Activated CD4-positive, alpha-beta T cell treated with anti-CD3 and anti-CD28 coated beads, Interleukin-2, amount 50 U/mL, for 1 hour (primary cell): ENCODE measurements at regions not wholly inside any gene's neighbourhood (a gene's known extent, or its start where the extent isn't known, plus 50 kb on each side); places are given as distances from the start of the nearest gene placed in this dataset.

ENCODE experiments used
- DNase-seq: peaks from one replicate; pipeline ENCODE4 v3.0.0-alpha.2; 2020

DNA sequence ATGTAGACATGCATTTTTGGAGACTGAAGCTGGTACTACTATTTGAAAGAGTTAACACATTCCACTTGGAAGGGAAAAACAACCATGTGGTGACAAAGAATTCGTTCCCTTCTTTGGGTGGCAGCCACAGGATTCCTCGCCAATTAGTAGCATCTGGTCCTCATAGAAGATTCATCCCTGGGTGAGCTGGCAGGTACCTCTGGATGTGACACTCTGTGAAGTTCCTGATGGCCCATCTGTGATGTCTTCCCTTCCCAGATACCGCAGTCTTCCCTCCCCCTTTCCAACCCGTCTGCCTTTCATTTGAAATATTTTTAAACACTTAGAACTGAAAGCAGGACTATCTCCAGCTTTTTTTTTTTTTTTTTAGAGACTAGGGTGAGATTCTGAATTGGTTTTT is 569.5 kb downstream of the TYW1 start:
- DNase-seq, result no peak

DNA sequence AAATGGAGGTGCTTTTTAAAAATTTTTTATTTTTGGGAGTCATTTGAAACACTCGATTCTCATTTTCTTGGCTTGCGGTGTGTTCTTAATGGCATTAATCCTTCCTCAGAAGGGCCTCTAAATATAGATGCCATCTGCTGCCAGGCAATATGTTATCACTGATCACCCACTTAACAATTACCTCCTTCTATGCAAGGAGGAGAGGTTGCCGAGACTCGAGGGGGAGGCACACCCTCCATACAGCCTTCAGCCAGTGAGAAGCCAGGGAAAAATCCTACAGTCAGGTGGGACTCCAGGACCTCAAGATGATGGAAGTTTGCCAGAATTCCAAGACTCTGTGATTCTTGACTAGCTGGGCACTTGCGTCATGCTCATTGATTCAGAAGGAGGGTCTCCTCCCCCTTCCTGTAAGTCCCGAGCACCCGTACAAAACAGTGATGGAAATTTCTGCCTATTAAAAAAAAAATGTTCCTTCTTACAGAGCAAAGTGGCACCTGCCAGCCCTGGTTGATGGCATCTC is 574.5 kb downstream of the TYW1 start:
- DNase-seq, result no peak

DNA sequence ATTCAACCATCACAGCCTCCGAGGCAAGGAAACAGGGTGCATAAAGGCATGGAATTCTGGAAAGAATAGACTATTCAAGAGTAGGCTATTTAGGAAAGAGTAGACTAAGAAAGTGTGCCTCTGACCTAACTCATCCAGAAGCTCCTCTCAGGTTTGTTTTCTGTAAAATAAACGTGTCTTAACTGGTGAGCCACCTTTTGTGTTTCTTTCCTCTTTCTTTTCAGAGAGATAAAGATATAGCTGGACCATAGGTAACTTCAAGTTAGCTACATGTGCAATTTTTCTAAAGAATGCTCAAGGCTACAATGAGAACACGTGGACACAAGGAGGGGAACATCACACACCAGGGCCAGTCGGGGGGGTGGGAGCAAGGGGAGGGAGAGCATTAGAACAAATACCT is 577.0 kb downstream of the TYW1 start:
- no peak for DNase-seq

DNA sequence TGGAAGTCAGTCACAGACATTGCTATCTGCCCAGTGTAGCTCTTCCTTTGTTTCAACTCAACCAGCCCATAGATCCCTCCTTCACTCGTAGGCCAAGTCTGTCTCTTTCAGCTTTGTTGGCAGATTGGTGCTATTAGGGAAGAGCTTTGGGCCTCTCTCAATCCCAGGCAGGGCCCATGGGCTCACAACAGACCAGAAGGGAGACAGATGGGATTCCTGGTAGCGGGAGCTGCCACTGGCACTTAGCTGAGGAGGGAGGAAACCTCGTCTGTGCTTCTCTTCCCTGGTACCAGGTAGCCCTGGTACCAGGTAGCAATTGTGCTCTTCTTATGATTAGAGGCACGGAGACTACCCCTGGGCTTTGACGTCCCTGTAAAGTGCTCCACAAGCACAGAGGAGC is 592.0 kb downstream of the TYW1 start:
- no peak for DNase-seq

DNA sequence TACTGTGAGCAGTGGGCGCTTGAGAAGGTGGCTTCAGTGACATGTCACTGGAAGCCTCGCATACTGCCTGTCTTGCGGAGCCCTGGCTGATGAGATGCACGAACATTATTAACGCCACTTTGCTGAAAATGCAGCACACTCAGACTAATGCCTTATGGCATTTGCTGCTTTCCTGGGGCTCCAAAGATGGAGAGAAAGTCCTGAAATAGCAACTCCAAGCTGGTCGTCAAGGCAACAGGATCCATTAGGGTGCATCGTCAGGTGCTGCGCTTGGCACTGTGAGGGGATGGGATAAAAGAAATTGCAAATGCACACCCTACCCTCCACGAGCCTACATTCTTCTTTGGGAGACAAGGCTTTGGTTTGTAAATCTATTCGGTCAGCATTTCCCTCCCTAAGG is 592.5 kb downstream of the TYW1 start:
- DNase-seq, result no peak

DNA sequence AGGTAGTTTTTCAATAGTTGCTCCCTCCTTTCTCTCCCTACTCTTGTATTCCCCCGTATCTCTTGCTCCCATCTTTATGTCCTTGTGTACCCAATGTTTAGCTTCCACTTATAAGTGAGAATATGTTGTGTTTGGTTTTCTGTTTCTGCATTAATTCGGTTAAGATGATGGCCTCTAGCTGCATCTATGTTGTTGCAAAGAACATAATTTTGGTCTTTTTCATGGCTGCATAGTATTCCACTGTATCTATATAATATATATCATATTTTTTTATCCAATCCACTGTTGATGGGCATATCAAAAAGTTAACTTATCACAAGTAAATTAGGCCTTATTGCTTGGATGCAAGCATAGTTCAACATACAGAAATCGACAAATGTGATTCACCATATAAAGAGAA is 594.0 kb downstream of the TYW1 start:
- no peak for DNase-seq

DNA sequence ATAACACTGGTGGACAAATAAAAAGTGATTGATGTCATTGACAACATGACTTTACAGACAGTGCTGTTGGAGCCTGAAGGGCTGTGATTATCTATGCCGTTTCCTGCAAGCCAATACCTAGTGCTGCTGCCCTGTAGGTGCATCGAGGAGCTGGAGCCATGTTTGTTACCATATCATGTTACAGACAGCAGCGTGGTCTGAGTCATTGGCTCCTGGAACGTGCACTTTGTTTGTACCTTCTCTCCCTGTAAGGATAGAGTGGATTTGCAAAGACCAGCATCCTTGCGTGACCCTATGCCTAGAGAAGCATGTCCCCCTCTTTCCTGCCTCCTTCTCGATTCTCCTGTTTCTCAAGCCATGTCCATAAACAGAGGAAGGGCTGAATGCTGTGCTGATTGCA is 597.2 kb downstream of the TYW1 start:
- no peak for DNase-seq

DNA sequence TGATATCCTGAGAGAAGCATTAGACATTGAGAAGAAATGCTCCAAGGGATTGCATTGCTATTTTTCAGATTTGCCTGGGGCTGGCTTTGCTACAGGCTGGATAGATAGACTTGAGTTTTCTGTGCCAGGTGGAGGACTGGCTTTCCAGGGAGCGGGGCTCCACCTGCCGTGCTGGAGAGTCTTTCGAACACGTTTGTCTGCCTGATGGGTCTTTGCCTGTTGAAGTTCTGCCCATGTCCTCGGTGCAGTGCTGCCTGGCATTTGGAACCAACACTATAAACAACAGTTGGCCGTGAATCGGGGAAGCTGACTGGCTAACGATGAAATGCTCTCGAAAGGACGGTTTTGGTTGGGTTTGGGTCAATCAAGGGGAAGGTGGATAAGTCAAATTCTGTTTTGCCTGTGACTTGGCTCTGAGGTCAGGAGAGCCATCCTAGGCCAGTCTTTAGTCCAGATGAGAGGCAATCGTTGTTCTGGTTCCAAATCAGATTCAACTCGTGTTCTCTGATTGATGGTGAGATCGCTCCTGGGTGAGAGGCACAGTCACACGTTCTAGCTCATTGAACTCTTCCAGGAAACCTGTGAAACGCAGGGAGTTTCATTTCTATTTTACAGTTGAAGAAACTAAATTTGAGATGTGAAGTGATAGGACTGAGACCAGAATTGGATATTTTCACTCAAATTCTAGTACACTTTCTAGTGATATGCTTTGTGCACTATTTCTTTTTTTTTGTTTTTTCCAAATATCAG is 599.0 kb downstream of the TYW1 start:
- DNase-seq, result no peak

DNA sequence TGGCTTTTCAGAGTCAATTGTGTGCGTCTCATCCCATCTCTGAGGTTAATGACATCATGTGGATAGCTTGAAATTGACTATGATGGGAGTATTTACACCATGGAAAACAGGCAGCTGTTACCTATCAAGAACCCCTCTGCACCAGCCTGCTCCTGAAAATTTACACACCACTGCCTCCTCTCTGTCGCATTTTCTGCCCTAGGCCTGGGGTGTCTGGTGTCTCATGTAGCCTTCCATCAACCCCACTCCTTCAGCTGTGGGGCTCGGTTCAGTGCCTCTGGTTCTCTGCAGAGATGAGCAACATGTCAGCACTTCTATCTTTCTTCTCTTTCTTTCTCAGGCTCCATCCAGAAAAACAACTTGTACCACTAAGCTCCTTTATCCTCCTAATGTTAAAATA is 600.5 kb downstream of the TYW1 start:
- DNase-seq, result no peak

DNA sequence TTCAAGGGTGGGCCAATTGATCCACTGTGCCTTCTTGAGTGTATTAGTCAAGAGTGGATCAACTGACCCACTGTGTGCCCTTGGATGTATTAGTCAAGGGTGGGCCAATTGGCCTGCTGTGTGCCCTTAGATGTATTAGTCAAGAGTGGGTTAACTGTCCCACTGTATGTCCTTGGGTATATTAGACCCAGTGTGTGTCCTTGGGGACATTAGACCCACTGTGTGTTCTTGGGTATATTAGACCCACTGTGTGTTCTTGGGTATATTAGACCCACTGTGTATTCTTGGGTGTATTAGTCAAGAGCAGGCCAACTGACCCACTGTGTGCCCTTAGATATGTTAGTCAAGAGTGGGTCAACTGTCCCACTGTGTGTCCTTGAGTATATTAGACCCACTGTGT is 601.8 kb downstream of the TYW1 start:
- no peak for DNase-seq

DNA sequence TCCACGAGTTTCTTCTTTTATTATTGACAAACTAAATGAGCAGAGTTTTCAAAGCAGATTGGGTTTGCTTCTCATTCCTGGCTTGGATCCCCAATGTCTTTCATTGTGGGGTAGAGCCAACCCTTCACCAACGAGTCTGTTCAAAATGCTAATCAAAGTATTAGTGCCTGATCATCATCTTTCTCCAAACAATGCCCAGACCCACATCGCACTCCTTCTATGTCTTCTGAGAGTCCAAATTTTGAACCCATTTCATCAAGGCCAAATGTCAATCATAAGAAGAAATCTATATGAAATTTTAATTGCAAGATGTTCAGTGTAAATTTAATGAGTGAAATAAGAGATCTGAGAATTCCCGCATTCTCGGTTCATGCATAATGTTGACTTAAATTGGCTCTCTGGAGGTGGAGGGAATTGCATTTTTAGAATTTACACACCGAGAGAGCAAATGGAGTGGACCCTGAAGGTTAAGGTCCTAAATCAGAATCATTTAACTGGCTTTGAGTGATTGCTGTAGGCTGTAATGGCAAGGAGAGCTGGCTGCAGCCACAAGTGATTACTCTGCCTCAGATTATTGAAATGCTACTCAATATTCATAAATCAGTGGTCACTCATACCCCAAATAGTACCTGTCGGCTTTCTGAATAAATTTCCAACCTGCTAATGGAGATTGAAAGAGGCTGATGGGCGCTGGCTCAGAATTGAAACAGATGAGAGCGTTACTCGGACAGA is 602.9 kb downstream of the TYW1 start:
- DNase-seq, result no peak

DNA sequence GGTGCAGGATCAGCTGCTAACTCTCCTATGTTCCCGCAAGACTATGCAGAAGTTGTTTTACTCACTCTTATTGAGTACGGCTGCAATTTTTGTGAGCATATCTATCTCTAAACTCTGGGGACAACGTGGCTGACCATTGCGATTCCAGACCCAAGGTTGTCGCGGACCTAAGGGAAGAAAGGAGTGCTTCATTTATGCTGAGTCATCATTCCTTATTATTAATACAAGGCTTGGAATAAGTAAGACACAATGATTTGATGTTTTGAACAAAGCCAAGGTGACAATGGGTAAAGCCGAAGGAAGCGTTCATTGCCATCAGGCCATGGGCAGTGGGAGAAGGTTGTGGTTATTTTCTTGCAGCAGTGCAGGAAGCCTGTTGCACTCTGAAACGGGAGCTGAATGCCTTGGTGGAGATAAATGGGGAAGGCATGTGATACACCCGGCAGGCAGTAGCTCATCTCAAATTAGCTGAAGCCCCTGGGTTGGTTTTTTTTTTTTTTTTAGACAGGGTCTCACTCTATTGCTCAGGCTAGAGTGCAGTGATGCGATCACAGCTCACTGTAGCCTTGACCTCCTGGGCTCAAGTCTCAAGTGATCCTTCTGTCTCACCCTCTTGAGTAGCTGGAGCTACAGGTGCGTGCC is 605.7 kb downstream of the TYW1 start:
- no peak for DNase-seq

DNA sequence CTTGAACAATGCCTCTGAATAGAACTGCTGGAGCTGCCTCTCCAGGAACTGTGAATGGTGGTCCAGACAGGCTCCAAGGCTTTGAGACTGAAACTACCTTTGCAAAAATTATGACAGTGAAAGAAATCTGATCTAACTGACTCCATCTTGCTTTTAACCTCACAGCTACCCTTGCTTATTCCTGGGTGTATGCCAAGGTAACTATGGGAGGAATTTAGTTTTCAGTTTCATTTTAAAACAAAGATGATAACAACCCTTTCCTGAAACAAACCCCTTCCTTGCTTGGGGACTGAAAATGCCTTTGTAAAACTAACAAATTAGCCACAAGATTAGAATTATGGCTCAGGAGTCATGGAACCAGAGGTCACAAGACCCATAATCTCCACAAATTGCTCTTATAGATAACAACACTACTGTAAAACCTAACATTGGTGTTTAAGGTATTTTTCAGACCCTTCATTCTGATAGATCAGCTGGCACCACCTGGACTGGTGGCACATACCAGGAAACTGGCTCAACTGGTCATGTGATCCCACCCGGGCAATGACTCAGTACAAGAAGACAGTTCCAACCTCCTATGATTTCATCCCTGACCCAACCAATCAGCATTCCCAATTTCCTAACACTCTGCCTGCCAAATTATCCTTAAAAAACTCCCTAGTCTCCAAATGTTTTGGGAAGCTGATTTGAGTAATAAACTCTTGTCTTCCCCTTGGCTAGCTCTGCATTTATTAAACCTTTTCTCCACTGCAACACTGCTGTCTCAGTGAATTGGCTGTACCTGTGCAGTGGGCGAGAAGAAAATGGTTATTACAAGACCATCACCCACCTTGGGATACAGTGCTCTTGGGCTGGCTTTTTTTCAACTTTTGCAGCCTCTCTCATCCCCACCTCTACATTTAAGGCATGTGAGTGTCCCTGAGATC is 608.1 kb downstream of the TYW1 start:
- DNase-seq, result no peak

DNA sequence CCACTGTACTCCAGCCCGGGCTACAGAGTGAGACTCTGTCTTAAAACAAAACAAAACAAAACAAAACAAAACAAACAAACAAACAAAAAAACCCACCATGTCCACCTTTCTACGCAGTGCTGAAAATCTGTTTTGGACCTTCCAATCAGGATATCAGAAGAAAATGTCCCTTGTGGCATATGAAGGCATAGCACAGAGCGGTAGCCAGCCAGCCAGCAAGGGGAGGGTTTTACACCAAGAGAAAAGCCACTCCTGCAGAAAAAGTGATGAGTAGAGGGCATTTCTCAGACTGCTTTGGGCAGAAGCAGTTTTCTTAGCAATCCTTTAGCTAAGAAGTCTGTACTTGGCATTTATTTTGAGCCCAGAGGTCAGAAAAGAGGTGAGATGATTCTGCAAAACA is 612.2 kb downstream of the TYW1 start:
- no peak for DNase-seq

DNA sequence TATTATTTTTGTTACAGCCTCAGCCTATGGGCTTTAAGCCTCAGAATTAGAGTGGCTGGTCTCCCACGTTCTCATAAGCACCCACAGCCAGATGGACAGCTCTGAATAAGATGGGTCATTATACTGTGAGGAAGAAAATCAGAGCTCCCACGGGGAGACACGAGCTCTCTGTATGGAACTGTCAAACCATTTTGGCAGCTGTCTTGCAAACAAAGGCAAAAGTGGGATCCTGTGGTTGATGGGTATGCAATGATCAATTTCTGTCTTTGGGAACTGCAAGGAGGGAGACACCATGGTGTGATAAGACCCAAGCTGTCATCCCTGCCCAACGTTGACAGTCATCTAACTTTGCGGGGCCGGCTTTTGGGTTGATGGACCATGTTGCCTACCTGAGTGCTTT is 614.3 kb downstream of the TYW1 start:
- DNase-seq, result no peak

DNA sequence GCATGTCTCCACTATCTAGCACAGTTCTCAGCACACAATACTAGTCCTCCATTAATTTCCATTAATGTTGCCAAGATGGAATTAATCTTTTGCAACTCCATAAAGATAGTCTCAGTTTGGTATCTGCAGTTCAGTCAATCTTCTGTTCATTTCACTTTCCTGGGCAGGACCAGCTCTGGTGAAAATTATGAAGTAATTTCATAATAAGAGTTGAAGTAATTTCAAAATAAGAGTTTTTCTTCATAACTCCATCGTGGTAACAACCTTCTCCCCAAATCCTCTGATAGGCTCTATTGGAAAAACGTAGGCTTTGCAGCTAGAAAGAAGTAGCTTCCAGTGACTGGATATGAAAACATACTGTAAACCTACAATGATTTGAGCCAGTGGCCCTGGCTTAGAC is 618.2 kb downstream of the TYW1 start:
- no peak for DNase-seq

DNA sequence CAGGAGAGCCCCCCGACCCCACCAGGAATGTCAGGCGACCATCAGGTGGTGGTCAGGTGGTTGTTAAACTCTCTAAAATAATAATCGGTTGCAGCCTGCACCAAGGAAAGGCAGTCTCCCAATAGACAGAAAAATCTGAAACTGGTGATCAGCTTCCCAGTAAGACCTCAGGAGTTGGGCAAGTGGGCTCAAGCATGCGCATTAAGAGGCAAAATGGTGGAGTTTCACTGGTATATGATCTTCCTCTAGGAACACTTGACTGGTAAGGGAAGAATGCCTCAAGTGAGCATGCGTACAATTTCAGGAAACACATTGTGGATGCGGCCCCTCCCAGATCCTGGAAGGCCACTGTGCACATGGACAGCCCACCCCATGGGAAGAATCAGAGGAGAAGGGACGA is 619.9 kb downstream of the TYW1 start:
- DNase-seq, result no peak

DNA sequence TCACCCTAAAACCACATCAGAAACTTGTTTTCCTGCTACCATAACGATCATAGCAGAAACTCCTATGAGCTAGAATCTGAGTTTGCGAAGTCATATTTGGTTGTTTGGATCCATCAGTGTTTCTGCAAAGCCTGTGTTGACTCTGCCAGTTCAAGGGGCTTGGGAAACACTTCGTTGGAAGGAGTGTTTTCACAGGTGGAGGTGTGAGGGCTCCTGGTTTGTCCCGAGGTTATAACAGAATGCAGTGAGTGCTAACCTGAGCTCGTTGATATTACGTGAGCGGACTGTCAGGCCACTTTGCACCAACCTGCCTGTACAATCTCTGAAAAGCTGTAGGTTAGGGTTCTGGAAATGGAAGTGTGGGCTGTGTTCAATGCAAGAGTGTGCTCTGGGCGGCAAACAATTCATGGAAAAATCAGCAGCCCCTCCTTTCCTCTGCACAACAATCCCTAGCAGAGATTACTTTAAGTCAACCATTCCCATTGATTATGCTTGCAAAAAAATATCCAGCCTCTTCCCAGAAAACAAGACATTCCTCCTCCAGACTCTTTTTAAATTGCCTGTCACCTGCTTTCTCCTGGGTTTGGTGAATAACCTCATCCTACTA is 622.0 kb downstream of the TYW1 start:
- DNase-seq, result no peak

DNA sequence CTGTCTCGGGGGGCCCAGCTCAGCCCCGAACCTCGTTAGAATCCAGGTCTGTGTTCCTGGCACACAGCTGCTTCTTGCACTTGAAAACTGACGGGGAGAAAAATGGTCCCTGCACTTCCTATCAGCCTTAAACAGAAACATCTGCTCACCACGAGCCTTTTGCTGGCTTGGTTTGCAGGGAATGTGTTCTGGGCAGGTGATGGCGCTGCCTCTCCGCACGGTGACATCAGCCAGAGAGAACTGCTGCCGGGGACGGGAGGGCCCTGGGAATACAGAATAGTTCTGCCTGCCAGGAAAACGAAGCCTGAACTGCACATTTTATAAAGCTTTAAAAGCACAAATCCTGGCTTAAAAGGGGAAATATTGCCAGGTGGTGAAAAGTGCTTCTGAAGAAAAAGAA is 622.5 kb downstream of the TYW1 start:
- no peak for DNase-seq

DNA sequence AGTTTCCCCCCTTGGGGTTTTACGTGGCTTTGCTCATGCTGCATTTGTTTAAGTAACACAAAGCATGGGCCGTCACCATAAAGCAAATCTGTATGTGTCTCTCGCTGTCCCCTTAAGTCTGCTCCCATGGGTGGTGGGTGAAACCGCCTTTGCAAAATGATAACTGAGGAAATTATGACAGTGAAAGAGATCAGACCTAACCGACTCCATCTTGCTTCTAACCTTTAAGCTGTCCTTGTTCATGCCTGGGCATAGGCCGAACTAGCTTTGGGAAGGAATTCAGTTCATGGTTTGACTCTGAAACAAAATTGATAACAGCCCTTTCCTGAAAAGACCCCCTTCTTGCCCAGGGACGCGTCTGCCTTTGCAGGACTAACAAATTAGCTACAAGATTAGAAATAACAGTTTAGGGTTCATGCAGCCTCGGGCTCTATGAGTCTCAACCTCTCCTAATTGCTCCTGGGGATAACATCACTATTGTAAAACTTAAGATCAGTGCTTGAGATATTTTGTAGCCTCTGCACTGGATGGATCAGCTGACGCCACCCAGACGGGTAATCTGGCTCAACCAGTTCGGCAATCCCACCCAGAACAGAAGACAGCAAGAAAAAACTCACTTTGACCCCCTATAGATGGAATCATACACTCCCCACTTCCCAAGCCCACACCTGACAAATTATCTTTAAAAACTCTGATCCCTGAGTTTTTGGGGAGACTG is 623.7 kb downstream of the TYW1 start:
- DNase-seq, result no peak

DNA sequence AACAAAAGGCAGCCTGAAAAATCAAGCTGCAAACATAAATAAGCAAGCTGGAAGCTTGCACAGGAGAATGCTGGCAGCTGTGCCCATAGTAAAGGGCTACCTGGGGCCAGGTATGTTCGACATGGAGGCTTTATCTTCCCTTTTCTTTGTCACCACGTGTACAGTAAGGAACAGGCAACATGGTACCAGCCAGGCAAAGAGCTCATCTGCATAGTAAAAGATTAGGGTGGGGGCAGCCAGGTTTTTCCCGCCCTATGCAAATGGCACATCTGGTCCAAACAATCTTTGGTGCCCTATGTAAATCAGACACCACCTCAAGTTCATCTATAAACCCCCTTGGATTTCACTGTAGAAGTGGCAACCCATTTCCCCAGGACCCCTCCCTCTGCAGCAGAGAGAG is 625.1 kb downstream of the TYW1 start:
- DNase-seq, result no peak

DNA sequence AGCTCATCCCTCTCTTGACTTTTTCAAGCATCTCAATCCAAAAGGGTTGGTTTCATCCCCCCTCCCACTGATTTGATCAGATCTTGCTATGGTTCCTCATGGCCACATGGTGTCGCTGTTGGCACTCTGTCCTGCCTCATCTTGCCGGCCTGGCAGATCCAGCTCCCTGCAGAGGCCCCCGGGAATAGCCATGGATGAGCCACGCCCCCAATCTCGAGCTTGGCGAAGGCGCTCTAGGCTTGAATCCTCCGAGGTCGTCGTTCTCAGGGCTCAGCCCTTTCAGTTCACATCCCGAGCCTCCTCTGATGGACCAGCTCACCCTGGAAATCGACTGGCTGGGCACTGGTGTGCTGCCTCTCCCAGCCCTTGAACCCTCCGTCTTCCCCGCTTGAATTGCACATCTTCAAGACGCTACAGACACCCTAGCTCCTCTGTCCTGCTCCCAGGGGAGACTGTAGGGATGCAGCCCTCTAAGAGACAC is 628.7 kb downstream of the TYW1 start:
- peak; percentile 1 for DNase-seq
